Stimulated activated naive CD8-positive, alpha-beta T cell treated with anti-CD3 and anti-CD28 coated beads, Interleukin-15, amount 100 ng/mL, for 72 hours (primary cell): ENCODE measurements at regions not wholly inside any gene's neighbourhood (a gene's known extent, or its start where the extent isn't known, plus 50 kb on each side); places are given as distances from the start of the nearest gene placed in this dataset.

Experiments used
- ATAC-seq: fragments of 150-1000 bp; cut with Tn5 transposase; 2 replicates; pipeline ENCODE4 v1.10.0; 2021; ENCODE audit warnings: mild to moderate bottlenecking, moderate library complexity
- DNase-seq, 2 donors: peaks; one replicate each; pipeline ENCODE4 v3.0.0; 2021 to 2022
- H3K27ac Mint-ChIP-seq, 2 donors: one replicate each; pipeline ENCODE4 v1.8.0; 2022; ENCODE audit warnings: mild to moderate bottlenecking in 2 of 2, mixed read lengths in 2 of 2, moderate library complexity in 2 of 2
- H3K27me3 Mint-ChIP-seq: one replicate; pipeline ENCODE4 v1.8.0; 2022; ENCODE audit warnings: mixed read lengths
- H3K4me1 Mint-ChIP-seq: one replicate; pipeline ENCODE4 v1.8.0; 2022; ENCODE audit warnings: mild to moderate bottlenecking, mixed read lengths
- H3K4me3 Mint-ChIP-seq, 2 donors: one replicate each; pipeline ENCODE4 v1.8.0; 2022; ENCODE audit warnings: mild to moderate bottlenecking in 2 of 2, mixed read lengths in 2 of 2, moderate library complexity in 1 of 2
- H3K9me3 Mint-ChIP-seq, 2 donors: one replicate each; pipeline ENCODE4 v1.8.0; 2022; ENCODE audit warnings: mixed read lengths in 2 of 2

GRCh38 chr12:46468160-46468559 lies 95.6 kb upstream of the SLC38A2 start:
- DNase-seq, result no peak
- Mint-ChIP-seq H3K27me3 (no peaks in the 10 kb centered on the region), H3K9me3 (peaks cover 4 to 7% of the 10 kb centered on the region in 2 donors), H3K27ac (no peak overlapping the region), H3K4me1 (peaks cover 27% of the 10 kb centered on the region), H3K4me3 (no peak overlapping the region)
- no peak for ATAC-seq

- no peak for ATAC-seq
- DNase-seq, result no peak
- Mint-ChIP-seq H3K4me3 (no peak overlapping the region), H3K9me3 (peaks cover 4 to 7% of the 10 kb centered on the region in 2 donors), H3K4me1 (peaks cover 24% of the 10 kb centered on the region), H3K27me3 (no peaks in the 10 kb centered on the region), H3K27ac (no peak overlapping the region)
These were observed 92.7 kb upstream of the SLC38A2 start for GRCh38 chr12:46465307-46465706.

GRCh38 chr12:46464863-46465262 lies 92.3 kb upstream of the SLC38A2 start:
- Mint-ChIP-seq H3K4me3 (no peak overlapping the region), H3K9me3 (peaks cover 4 to 7% of the 10 kb centered on the region in 2 donors), H3K27me3 (no peaks in the 10 kb centered on the region), H3K27ac (no peak overlapping the region), H3K4me1 (peaks cover 24% of the 10 kb centered on the region)
- ATAC-seq (no peak), DNase-seq (no peak)

- Mint-ChIP-seq H3K4me3 (no peak overlapping the region), H3K27me3 (no peaks in the 10 kb centered on the region), H3K9me3 (peaks cover 4 to 7% of the 10 kb centered on the region in 2 donors), H3K27ac (peak overlapping the region in 1 of 2 donors; percentile 37), H3K4me1 (peaks cover 39% of the 10 kb centered on the region)
- DNase-seq (no peak), ATAC-seq (no peak)
These were observed 90.2 kb upstream of the SLC38A2 start for GRCh38 chr12:46462641-46463355.

- Mint-ChIP-seq H3K4me1 (peaks cover 45% of the 10 kb centered on the region), H3K27ac (peak overlapping the region in 1 of 2 donors; percentile 37), H3K4me3 (no peak overlapping the region), H3K9me3 (peaks cover 4 to 7% of the 10 kb centered on the region in 2 donors), H3K27me3 (no peaks in the 10 kb centered on the region)
- no peak for ATAC-seq
- DNase-seq, result no peak
These were observed 89.5 kb upstream of the SLC38A2 start for GRCh38 chr12:46461907-46462640.

- Mint-ChIP-seq H3K27me3 (no peaks in the 10 kb centered on the region), H3K4me1 (peaks cover 51% of the 10 kb centered on the region), H3K9me3 (peaks cover 4 to 7% of the 10 kb centered on the region in 2 donors), H3K27ac (no peak overlapping the region), H3K4me3 (no peak overlapping the region)
- ATAC-seq (no peak), DNase-seq (no peak)
These were observed 88.9 kb upstream of the SLC38A2 start for GRCh38 chr12:46461459-46461858.

GRCh38 chr12:46460682-46461210 lies 88.2 kb upstream of the SLC38A2 start:
- H3K27ac Mint-ChIP-seq, result peak overlapping the region; percentile 95 to 96
- DNase-seq (peak in 1 of 2 donors; percentile 18), ATAC-seq (peak; percentile 77)
- H3K4me3 Mint-ChIP-seq, result peak overlapping the region; percentile 83 to 85
- peaks cover 58% of the 10 kb centered on the region for H3K4me1 Mint-ChIP-seq
- peaks cover 4 to 7% of the 10 kb centered on the region in 2 donors for H3K9me3 Mint-ChIP-seq
- H3K27me3 Mint-ChIP-seq, result no peaks in the 10 kb centered on the region

- ATAC-seq, result peak; percentile 11
These were observed 87.4 kb upstream of the SLC38A2 start for GRCh38 chr12:46459861-46460545.

GRCh38 chr12:46459111-46459510 lies 86.5 kb upstream of the SLC38A2 start:
- H3K4me1 Mint-ChIP-seq, result peaks cover 72% of the 10 kb centered on the region
- DNase-seq, result peak; percentile 31 to 55
- ATAC-seq, result peak; percentile 82
- H3K27ac Mint-ChIP-seq, result peak overlapping the region; percentile 99
- H3K9me3 Mint-ChIP-seq, result no peaks in the 10 kb centered on the region
- H3K4me3 Mint-ChIP-seq, result peak overlapping the region; percentile 75 to 83
- no peaks in the 10 kb centered on the region for H3K27me3 Mint-ChIP-seq

More at GRCh38 chr12:46459861-46460545, 87.4 kb upstream of the SLC38A2 start:
- DNase-seq, result peak in 1 of 2 donors; percentile 36
- Mint-ChIP-seq H3K9me3 (no peaks in the 10 kb centered on the region), H3K27me3 (no peaks in the 10 kb centered on the region), H3K27ac (peak overlapping the region; percentile 92 to 95), H3K4me1 (peaks cover 66% of the 10 kb centered on the region), H3K4me3 (peak overlapping the region; percentile 83 to 85)

GRCh38 chr12:46458500-46459102 lies 86.0 kb upstream of the SLC38A2 start:
- peak; percentile 65 for ATAC-seq
- peak overlapping the region; percentile 75 to 83 for H3K4me3 Mint-ChIP-seq
- peak overlapping the region; percentile 99 for H3K27ac Mint-ChIP-seq
- H3K9me3 Mint-ChIP-seq, result no peaks in the 10 kb centered on the region
- no peak for DNase-seq
- H3K27me3 Mint-ChIP-seq, result no peaks in the 10 kb centered on the region
- peaks cover 73% of the 10 kb centered on the region for H3K4me1 Mint-ChIP-seq

- Mint-ChIP-seq H3K27ac (peak overlapping the region in 1 of 2 donors; percentile 99), H3K4me3 (peak overlapping the region in 1 of 2 donors; percentile 83), H3K9me3 (no peaks in the 10 kb centered on the region), H3K27me3 (no peaks in the 10 kb centered on the region), H3K4me1 (peaks cover 78% of the 10 kb centered on the region)
- no peak for DNase-seq
- no peak for ATAC-seq
These were observed 85.4 kb upstream of the SLC38A2 start for GRCh38 chr12:46457958-46458357.

GRCh38 chr12:46456356-46457334 lies 84.1 kb upstream of the SLC38A2 start:
- H3K9me3 Mint-ChIP-seq, result no peaks in the 10 kb centered on the region
- DNase-seq (no peak), ATAC-seq (no peak)
- peak overlapping the region; percentile 65 to 79 for H3K27ac Mint-ChIP-seq
- peak overlapping the region; percentile 56 to 73 for H3K4me3 Mint-ChIP-seq
- no peaks in the 10 kb centered on the region for H3K27me3 Mint-ChIP-seq
- H3K4me1 Mint-ChIP-seq, result peaks cover 88% of the 10 kb centered on the region

GRCh38 chr12:46455648-46456352 lies 83.2 kb upstream of the SLC38A2 start:
- Mint-ChIP-seq H3K27ac (peak overlapping the region; percentile 7 to 79), H3K27me3 (no peaks in the 10 kb centered on the region), H3K4me1 (peaks cover 88% of the 10 kb centered on the region), H3K4me3 (peak overlapping the region; percentile 56 to 73), H3K9me3 (no peaks in the 10 kb centered on the region)
- ATAC-seq (peak; percentile 41), DNase-seq (peak in 1 of 2 donors; percentile 20)

GRCh38 chr12:46454981-46455380 lies 82.4 kb upstream of the SLC38A2 start:
- H3K4me3 Mint-ChIP-seq, result peak overlapping the region; percentile 17 to 40
- no peak for DNase-seq
- H3K27me3 Mint-ChIP-seq, result no peaks in the 10 kb centered on the region
- no peaks in the 10 kb centered on the region for H3K9me3 Mint-ChIP-seq
- ATAC-seq, result no peak
- H3K4me1 Mint-ChIP-seq, result peaks cover 88% of the 10 kb centered on the region
- H3K27ac Mint-ChIP-seq, result peak overlapping the region; percentile 79 to 89
